ENCODE measurements at regions not wholly inside any gene's neighbourhood (a gene's known extent, or its start where the extent isn't known, plus 50 kb on each side); places are given as distances from the start of the nearest gene placed in this dataset.

DNA sequence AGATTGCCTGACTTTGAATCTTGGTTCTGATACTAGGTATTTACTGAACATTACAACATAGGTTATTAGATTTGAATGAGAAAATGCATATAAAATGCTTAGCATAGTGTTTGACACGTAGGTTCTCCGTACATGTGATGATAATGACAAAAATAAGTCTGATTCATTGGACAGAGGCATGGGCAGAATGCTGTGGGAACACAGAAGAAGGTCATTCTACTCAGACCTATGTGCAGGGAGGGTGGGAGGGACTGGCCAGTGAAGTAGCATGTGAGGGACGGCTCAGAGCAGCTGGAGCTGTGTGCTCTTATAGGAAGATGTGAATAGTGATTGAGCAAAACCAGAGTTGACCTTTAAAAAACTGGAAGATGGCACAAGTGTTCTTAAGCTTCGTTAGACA, 256.8 kb upstream of the RAG2 start:
- Mint-ChIP-seq H3K4me3 (no peak overlapping the region), H3K9me3 (no peaks in the 10 kb centered on the region), H3K27ac (no peak overlapping the region), H3K4me1 (no peaks in the 10 kb centered on the region), H3K27me3 (ENCODE audit: low read depth, poor library complexity) (no peaks in the 10 kb centered on the region), H3K36me3 (ENCODE audit: low read depth) (no peaks in the 10 kb centered on the region)
- no peak for DNase-seq
- TF ChIP-seq CTCF (IDR thresholded peaks at IDR 0.05), result no peak

DNA sequence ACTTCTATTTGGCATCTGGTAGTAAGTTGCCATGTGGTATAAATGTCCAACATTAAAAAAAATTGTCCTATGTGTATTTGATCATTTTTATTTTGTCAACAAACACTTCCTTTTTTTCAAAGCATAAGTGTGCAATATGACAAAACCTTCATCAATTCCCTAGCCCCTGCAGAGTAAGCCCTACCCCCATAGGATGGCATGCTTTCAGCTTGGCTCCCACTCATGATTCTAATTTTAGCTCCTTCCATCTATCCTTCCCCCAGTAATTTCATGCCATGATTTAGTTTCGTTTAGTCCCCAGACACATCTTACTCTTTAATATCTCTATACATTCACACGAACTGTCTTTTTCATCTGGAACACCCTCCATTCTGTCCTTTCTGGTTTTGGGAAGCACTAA, 250.6 kb upstream of the RAG2 start:
- Mint-ChIP-seq H3K9me3 (no peaks in the 10 kb centered on the region), H3K4me1 (no peaks in the 10 kb centered on the region), H3K4me3 (no peak overlapping the region), H3K36me3 (ENCODE audit: low read depth) (no peaks in the 10 kb centered on the region), H3K27ac (peak overlapping the region; percentile 0), H3K27me3 (ENCODE audit: low read depth, poor library complexity) (peaks cover 6% of the 10 kb centered on the region)
- TF ChIP-seq CTCF (IDR thresholded peaks at IDR 0.05), result no peak
- DNase-seq, result no peak

DNA sequence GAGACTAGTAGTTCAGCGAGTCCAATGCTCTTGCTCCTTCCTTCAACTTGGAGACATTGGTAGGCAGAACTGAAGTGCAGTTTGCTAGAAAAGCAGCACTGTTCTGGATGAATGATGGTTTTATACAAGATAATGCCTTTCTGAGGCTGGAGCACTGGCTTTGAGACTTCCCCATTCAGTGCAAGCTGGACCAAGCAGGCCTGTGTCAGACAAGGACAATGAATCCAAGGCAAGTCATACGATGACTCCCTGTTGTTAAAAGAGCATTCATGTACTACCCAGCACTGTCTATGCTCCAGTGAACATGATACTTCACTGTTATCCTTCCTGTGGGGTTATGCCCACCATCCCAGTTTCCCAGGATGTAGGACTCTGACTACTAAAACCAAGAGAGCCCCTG, 242.3 kb upstream of the RAG2 start:
- Mint-ChIP-seq H3K27me3 (ENCODE audit: low read depth, poor library complexity) (peaks cover 8% of the 10 kb centered on the region), H3K4me1 (peaks cover 24% of the 10 kb centered on the region), H3K4me3 (no peak overlapping the region), H3K9me3 (peaks cover 7% of the 10 kb centered on the region), H3K27ac (no peak overlapping the region), H3K36me3 (ENCODE audit: low read depth) (no peaks in the 10 kb centered on the region)
- TF ChIP-seq CTCF (IDR thresholded peaks at IDR 0.05), result no peak
- no peak for DNase-seq

- Mint-ChIP-seq H3K36me3 (ENCODE audit: low read depth) (no peaks in the 10 kb centered on the region), H3K9me3 (peaks cover 7% of the 10 kb centered on the region), H3K4me3 (no peak overlapping the region), H3K4me1 (peaks cover 24% of the 10 kb centered on the region), H3K27me3 (ENCODE audit: low read depth, poor library complexity) (peaks cover 13% of the 10 kb centered on the region), H3K27ac (no peak overlapping the region)
- DNase-seq, result no peak
- TF ChIP-seq CTCF (IDR thresholded peaks at IDR 0.05), result no peak
Observed at GRCh38 chr11:36837831-36838437, 239.9 kb upstream of the RAG2 start.

DNA sequence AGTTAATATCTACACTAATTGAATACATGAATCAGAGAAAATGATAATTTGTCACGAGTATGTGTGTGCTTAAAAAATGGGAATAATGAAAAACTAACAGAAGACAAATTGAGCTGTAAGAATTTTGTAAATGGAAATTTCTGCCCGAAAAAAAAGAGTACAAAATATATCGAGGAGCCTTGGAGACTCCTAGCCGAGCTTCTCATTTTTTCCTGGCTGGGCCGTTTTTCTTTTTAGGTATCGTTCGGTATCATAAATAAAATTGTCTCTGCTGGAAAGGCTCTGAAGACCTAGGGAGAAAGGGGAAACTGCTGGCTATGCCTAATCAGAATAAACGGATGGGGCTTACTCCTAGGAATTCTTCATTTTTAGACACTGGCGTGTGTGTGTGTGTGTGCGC, 227.2 kb upstream of the RAG2 start:
- H3K4me3 Mint-ChIP-seq, result no peak overlapping the region
- no peaks in the 10 kb centered on the region for H3K9me3 Mint-ChIP-seq
- H3K27me3 Mint-ChIP-seq (ENCODE audit: low read depth, poor library complexity), result peaks cover 28% of the 10 kb centered on the region
- TF ChIP-seq CTCF (IDR thresholded peaks at IDR 0.05), result no peak
- H3K36me3 Mint-ChIP-seq (ENCODE audit: low read depth), result no peaks in the 10 kb centered on the region
- DNase-seq, result no peak
- no peak overlapping the region for H3K27ac Mint-ChIP-seq
- peaks cover 6% of the 10 kb centered on the region for H3K4me1 Mint-ChIP-seq

DNA sequence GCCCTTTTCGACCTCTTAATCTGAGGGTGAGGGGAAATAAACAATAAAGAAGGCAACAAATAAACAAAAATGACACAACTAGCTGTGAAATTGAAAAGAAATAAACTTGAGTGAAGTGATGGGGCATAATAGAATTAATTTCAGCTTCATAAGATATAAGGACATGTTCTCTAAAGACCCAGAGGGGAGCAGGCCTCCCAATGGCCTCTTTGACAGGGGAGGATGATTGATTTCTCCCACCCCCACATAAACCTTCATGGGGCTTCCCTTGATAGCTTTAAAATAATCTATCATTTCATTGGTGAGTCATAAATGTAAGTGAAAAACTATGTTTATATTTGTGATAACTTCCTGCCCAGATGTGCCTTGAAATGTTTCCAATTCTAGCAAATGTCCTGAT, 226.3 kb upstream of the RAG2 start:
- no peak for DNase-seq
- H3K9me3 Mint-ChIP-seq, result no peaks in the 10 kb centered on the region
- H3K27me3 Mint-ChIP-seq (ENCODE audit: low read depth, poor library complexity), result peaks cover 22% of the 10 kb centered on the region

More for the DNA sequence above, 226.3 kb upstream of the RAG2 start:
- Mint-ChIP-seq H3K27ac (no peak overlapping the region), H3K4me1 (peaks cover 6% of the 10 kb centered on the region), H3K36me3 (ENCODE audit: low read depth) (no peaks in the 10 kb centered on the region), H3K4me3 (no peak overlapping the region)
- no peak for TF ChIP-seq CTCF (IDR thresholded peaks at IDR 0.05)
